MM.1S (cell line): ENCODE measurements at regions not wholly inside any gene's neighbourhood (a gene's known extent, or its start where the extent isn't known, plus 50 kb on each side); places are given as distances from the start of the nearest gene placed in this dataset.

Experiments
- DNase-seq: peaks from one replicate; pipeline ENCODE4 v3.0.0-alpha.2; 2015
- H2AFZ ChIP-seq: fragments of 300-600 bp; sonication (generic); 2 replicates; pipeline ENCODE4 v1.6.0; 2016; ENCODE audit warnings: antibody characterized with exemption, low read length
- H3F3A ChIP-seq: fragments of 300-600 bp; sonication (generic); 2 replicates; pipeline ENCODE4 v1.6.1; 2016; ENCODE audit warnings: mild to moderate bottlenecking, antibody characterized with exemption, low read length, moderate library complexity, mixed read lengths; ENCODE audit not compliant: insufficient read depth
- H3K27ac ChIP-seq: fragments of 300-600 bp; sonication (generic); 2 replicates; pipeline ENCODE4 v1.5.1; 2016; ENCODE audit warnings: mild to moderate bottlenecking, low read length
- H3K27me3 ChIP-seq: fragments of 300-600 bp; sonication (generic); replicated peaks from 2 replicates; pipeline ENCODE4 v1.6.0; 2016; ENCODE audit warnings: low read length; ENCODE audit not compliant: insufficient read depth
- H3K36me3 ChIP-seq: fragments of 300-600 bp; sonication (generic); replicated peaks from 2 replicates; pipeline ENCODE4 v1.6.1; 2016; ENCODE audit warnings: mild to moderate bottlenecking, low read length, mixed read lengths; ENCODE audit not compliant: insufficient read depth
- H3K4me1 ChIP-seq: fragments of 300-600 bp; sonication (generic); 2 replicates; pipeline ENCODE4 v1.6.1; 2016; ENCODE audit warnings: low read length, mixed read lengths
- H3K4me2 ChIP-seq: fragments of 300-600 bp; sonication (generic); 2 replicates; pipeline ENCODE4 v1.6.0; 2016; ENCODE audit warnings: low read depth, low read length
- H3K4me3 ChIP-seq: fragments of 300-600 bp; sonication (generic); 2 replicates; pipeline ENCODE4 v1.5.1; 2016; ENCODE audit warnings: low read length, mixed read lengths
- H3K79me2 ChIP-seq: fragments of 300-600 bp; sonication (generic); 2 replicates; pipeline ENCODE4 v1.6.1; 2016; ENCODE audit warnings: mixed run types, low read length, mixed read lengths
- H3K9ac ChIP-seq: fragments of 300-600 bp; sonication (generic); 2 replicates; pipeline ENCODE4 v1.6.1; 2016; ENCODE audit warnings: low read length, mixed read lengths
- H3K9me2 ChIP-seq: fragments of 300-600 bp; sonication (generic); replicated peaks from 2 replicates; pipeline ENCODE4 v1.6.1; 2016; ENCODE audit warnings: mild to moderate bottlenecking, low read length, mixed read lengths; ENCODE audit not compliant: insufficient read depth
- H3K9me3 ChIP-seq: fragments of 300-600 bp; sonication (generic); replicated peaks from 2 replicates; pipeline ENCODE4 v1.6.1; 2016; ENCODE audit warnings: mild to moderate bottlenecking, low read length, mixed read lengths; ENCODE audit not compliant: insufficient read depth
- H4K20me1 ChIP-seq: fragments of 300-600 bp; sonication (generic); 2 replicates; pipeline ENCODE4 v1.6.1; 2016; ENCODE audit warnings: mild to moderate bottlenecking, low read length, moderate library complexity, mixed read lengths; ENCODE audit not compliant: insufficient read depth
- EZH2 ChIP-seq: fragments of 300-600 bp; sonication (generic); optimal IDR thresholded peaks from 2 replicates; pipeline ENCODE3; 2017; ENCODE audit warnings: low read depth, mild to moderate bottlenecking, antibody characterized with exemption, low read length, mixed read lengths
- EZH2phosphoT487 ChIP-seq: fragments of 300-600 bp; sonication (generic); IDR thresholded peaks from 2 replicates; pipeline ENCODE4 v1.6.1; 2018; ENCODE audit warnings: antibody characterized with exemption, low read length
- TF ChIP-seq, protein P1 (sequence below): fragments of 300-600 bp; sonication (generic); IDR thresholded peaks from 2 replicates; pipeline ENCODE4 v1.5.1; 2016; ENCODE audit warnings: antibody characterized with exemption, low read length, mixed read lengths

DNA sequence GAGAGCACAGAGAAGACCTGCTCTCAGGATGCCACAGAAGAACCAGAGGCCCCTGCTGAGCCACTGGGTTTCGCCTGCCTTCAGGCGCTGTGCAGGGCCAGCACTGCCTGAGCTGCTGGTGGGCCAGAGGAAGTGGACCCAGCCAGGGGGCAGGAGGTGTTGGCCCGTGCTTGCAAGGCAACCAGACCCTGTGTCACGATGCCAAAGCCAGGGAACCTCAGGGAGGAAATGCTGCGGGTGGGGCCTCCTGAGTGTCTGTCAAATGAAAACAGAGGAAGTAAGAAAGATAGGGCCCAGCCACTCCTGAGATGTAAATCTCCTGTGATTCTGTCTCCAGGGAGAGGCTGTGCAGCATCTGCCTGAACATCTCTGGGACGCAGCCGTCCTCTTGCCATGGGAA lies 58.1 kb upstream of the ADORA2B start:
- H4K20me1 ChIP-seq, result no peaks in the 10 kb centered on the region
- no peak for DNase-seq
- no peaks in the 10 kb centered on the region for H3K4me1 ChIP-seq
- no peaks in the 10 kb centered on the region for H3K9me3 ChIP-seq
- H3K36me3 ChIP-seq, result no peaks in the 10 kb centered on the region
- TF ChIP-seq EZH2, result no peak
- TF ChIP-seq, protein P1, sequence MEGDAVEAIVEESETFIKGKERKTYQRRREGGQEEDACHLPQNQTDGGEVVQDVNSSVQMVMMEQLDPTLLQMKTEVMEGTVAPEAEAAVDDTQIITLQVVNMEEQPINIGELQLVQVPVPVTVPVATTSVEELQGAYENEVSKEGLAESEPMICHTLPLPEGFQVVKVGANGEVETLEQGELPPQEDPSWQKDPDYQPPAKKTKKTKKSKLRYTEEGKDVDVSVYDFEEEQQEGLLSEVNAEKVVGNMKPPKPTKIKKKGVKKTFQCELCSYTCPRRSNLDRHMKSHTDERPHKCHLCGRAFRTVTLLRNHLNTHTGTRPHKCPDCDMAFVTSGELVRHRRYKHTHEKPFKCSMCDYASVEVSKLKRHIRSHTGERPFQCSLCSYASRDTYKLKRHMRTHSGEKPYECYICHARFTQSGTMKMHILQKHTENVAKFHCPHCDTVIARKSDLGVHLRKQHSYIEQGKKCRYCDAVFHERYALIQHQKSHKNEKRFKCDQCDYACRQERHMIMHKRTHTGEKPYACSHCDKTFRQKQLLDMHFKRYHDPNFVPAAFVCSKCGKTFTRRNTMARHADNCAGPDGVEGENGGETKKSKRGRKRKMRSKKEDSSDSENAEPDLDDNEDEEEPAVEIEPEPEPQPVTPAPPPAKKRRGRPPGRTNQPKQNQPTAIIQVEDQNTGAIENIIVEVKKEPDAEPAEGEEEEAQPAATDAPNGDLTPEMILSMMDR, result no peak
- H3F3A ChIP-seq, result no peaks in the 10 kb centered on the region
- no peak overlapping the region for H3K4me3 ChIP-seq
- H3K9ac ChIP-seq, result no peak overlapping the region
- no peak overlapping the region for H3K4me2 ChIP-seq
- H3K27ac ChIP-seq, result no peak overlapping the region
- H2AFZ ChIP-seq, result no peak overlapping the region
- H3K27me3 ChIP-seq, result no peaks in the 10 kb centered on the region
- no peaks in the 10 kb centered on the region for H3K9me2 ChIP-seq
- H3K79me2 ChIP-seq, result no peaks in the 10 kb centered on the region

DNA sequence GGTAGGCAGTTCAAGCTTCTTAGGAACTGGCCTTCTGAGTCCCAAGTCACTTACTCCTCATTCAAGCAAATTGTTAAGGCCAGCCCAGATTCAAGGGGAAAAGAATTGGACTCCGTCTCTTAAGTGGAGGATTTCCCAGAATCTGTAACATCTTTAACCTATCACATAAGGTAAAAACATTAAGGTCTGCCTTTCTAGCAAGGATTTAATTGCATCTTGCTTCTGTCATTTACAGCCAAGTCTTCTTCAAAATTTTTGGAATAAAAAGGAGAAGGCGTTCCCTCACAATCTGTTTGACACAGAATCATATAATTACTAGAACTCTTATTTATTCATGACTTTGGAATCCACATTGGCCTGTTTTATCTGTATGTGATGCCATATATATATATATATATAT lies 56.5 kb upstream of the ADORA2B start:
- Histone ChIP-seq H3K4me3 (no peak overlapping the region), H3K4me2 (no peak overlapping the region), H3K9ac (no peak overlapping the region), H3F3A (no peaks in the 10 kb centered on the region), H3K4me1 (no peaks in the 10 kb centered on the region), H3K9me3 (no peaks in the 10 kb centered on the region), H3K36me3 (no peaks in the 10 kb centered on the region), H3K27me3 (no peaks in the 10 kb centered on the region), H2AFZ (no peak overlapping the region), H3K79me2 (no peaks in the 10 kb centered on the region), H3K9me2 (no peaks in the 10 kb centered on the region), H3K27ac (no peak overlapping the region), H4K20me1 (no peaks in the 10 kb centered on the region)
- TF ChIP-seq, protein P1, result no peak
- TF ChIP-seq EZH2 (no peak), EZH2phosphoT487 (no peak)
- no peak for DNase-seq

DNA sequence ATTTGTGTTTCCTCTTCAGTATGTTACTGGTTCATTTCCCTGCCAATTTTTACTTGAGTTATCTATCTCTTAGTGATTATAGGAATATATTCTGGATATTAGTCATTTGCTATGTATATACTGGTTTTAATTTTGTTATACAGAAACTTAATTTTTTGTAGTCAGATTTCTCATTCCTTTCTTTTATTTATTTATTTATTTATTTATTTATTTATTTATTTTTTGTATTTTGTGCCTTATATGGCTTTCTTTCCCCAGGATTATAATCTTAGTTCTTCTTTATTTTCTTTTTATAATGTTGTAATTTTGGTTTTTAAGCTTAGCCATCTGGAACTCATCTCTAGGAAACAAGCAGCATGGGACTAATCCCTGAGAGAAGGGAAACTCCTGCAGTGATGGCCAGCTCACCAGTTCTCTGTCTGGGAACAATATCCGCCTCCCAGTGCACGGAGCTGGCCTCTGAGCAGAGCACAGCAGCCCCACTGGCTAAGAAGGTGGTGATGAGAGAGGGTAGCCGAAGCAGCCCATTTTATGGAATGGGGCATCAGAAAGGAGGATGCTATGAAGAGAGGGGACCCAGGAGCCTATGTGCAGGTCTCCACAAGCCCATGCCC lies 54.5 kb upstream of the ADORA2B start:
- Histone ChIP-seq H3K79me2 (no peaks in the 10 kb centered on the region), H3K4me1 (no peaks in the 10 kb centered on the region), H3K4me3 (no peak overlapping the region), H3K9me3 (no peaks in the 10 kb centered on the region), H4K20me1 (no peaks in the 10 kb centered on the region), H3K27me3 (no peaks in the 10 kb centered on the region), H3K4me2 (no peak overlapping the region), H3K9ac (no peak overlapping the region), H3K9me2 (no peaks in the 10 kb centered on the region), H3K36me3 (no peaks in the 10 kb centered on the region), H3K27ac (no peak overlapping the region), H3F3A (no peaks in the 10 kb centered on the region), H2AFZ (no peak overlapping the region)
- TF ChIP-seq, protein P1, result no peak
- TF ChIP-seq EZH2phosphoT487 (no peak), EZH2 (no peak)
- no peak for DNase-seq
